ENCODE measurements at regions not wholly inside any gene's neighbourhood (a gene's known extent, or its start where the extent isn't known, plus 50 kb on each side); places are given as distances from the start of the nearest gene placed in this dataset.

DNA sequence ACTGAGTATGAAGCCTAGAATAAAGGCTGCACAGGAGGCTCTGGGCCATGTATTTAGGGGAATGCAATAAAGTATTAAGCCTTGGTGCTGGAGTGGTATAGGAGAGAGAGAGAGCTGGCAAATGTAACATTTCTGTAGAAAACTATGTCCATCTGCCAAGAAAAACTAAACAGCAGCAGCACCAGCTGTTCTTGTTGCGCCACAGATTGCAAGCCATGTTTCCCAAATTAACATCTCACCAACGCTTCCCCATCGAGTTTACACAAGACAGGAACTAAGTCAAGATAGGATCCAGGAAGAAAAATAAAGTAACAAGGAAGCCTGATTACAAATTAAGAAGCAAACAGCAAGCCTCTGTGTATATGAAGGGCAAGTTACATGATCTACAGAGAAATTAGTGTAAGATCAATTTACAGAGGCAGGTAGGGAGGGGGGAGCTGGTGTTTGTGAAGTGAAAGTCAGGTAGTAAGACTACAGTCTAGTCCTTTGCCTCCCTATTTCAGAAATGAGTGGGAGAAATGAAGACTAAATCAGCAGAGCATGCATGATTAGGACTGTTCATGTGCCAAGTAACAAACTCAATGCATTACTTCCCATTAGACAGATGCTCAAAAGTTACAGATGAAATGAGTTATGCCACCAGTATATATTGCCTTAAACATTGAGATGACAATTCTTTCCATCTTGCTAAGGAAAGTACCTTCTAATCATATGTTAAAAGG, 900.5 kb downstream of the EPHA3 start:
- no peaks in the 10 kb centered on the region for H3K36me3 ChIP-seq (replicated peaks in 1 of 2; ENCODE audit: control insufficient read depth in 1 of 2, insufficient read depth in 2 of 2, low read length in 2 of 2)
- FAIRE-seq (no peak), ATAC-seq (no peak), DNase-seq (ENCODE audit: low spot score) (no peak)
- in situ Hi-C loops (cut with HindIII; ENCODE audit: extremely low pct_ligation_motif_present, low pct_unique_long_range_greater_than_20kb) = no loop called here
- no peaks in the 10 kb centered on the region for H3K79me2 ChIP-seq (ENCODE audit: insufficient read depth, low read length)
- intact Hi-C loops (cut with micrococcal nuclease; ENCODE audit: unreplicated experiment) = no loop called here
- 31% methylated on average over 3 of the region's 3 CpGs for WGBS (ENCODE audit: low lambda C conversion rate)
- H3K4me2 ChIP-seq (ENCODE audit: low read depth, low read length) = no peak overlapping the region
- H3K27me3 ChIP-seq (ENCODE audit: control insufficient read depth in 1 of 2, insufficient read depth in 2 of 2, low read length in 2 of 2) = no peaks in the 10 kb centered on the region
- peaks cover 8% of the 10 kb centered on the region for H3K4me1 ChIP-seq (ENCODE audit: insufficient read depth, low read length)
- H3K4me3 ChIP-seq (replicated peaks in 1 of 3; ENCODE audit: insufficient read depth in 1 of 3, low read depth in 2 of 3, low read length in 3 of 3) = no peak overlapping the region
- H3K9me3 ChIP-seq (ENCODE audit: low read length) = no peaks in the 10 kb centered on the region
- CTCF ChIA-PET (ENCODE audit: low intra/inter-chr PET ratio, low total read pairs) = no interaction called here
- no TSS peak for BruUV-seq (replicated peaks)
- H4K20me1 ChIP-seq (ENCODE audit: insufficient read depth, low read length) = no peaks in the 10 kb centered on the region
- H2AFZ ChIP-seq (ENCODE audit: low read length) = no peak overlapping the region
- no peak overlapping the region for H3K9ac ChIP-seq (ENCODE audit: insufficient read depth, low read depth, low read length)
- no peak for TF ChIP-seq ZNF256 (CRISPR knock-in tag; conservative IDR thresholded peaks at IDR 0.05)
- no peak overlapping the region for H3K27ac ChIP-seq (ENCODE audit: extremely low read length, insufficient read depth, low read length)
- POLR2A ChIA-PET = no interaction called here

DNA sequence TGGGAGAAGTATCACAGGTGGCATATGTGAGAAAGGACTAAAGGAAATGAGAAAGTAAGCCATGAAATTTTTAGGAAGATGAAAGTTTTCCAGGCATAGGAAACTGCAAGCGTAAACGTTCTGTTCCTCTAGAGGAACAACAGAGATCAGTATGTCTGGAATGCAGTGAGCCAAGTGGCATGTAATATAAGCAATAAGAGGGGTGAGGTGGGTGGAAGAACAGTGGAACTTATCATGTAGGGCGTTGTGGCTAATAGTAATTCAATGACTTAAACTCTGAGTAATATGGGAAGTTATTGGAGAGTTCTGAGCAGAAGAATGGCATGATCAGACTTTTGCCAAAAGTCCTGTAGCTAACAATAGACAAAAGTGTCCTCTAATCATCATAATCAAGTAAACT, 902.9 kb downstream of the EPHA3 start:
- TF ChIP-seq, protein P1, sequence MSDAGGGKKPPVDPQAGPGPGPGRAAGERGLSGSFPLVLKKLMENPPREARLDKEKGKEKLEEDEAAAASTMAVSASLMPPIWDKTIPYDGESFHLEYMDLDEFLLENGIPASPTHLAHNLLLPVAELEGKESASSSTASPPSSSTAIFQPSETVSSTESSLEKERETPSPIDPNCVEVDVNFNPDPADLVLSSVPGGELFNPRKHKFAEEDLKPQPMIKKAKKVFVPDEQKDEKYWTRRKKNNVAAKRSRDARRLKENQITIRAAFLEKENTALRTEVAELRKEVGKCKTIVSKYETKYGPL (CRISPR knock-in tag; IDR thresholded peaks at IDR 0.05) = no peak
- TF ChIP-seq, protein P2, sequence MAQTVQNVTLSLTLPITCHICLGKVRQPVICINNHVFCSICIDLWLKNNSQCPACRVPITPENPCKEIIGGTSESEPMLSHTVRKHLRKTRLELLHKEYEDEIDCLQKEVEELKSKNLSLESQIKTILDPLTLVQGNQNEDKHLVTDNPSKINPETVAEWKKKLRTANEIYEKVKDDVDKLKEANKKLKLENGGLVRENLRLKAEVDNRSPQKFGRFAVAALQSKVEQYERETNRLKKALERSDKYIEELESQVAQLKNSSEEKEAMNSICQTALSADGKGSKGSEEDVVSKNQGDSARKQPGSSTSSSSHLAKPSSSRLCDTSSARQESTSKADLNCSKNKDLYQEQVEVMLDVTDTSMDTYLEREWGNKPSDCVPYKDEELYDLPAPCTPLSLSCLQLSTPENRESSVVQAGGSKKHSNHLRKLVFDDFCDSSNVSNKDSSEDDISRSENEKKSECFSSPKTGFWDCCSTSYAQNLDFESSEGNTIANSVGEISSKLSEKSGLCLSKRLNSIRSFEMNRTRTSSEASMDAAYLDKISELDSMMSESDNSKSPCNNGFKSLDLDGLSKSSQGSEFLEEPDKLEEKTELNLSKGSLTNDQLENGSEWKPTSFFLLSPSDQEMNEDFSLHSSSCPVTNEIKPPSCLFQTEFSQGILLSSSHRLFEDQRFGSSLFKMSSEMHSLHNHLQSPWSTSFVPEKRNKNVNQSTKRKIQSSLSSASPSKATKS (CRISPR knock-in tag; IDR thresholded peaks at IDR 0.05) = no peak
- TF ChIP-seq, protein P3, sequence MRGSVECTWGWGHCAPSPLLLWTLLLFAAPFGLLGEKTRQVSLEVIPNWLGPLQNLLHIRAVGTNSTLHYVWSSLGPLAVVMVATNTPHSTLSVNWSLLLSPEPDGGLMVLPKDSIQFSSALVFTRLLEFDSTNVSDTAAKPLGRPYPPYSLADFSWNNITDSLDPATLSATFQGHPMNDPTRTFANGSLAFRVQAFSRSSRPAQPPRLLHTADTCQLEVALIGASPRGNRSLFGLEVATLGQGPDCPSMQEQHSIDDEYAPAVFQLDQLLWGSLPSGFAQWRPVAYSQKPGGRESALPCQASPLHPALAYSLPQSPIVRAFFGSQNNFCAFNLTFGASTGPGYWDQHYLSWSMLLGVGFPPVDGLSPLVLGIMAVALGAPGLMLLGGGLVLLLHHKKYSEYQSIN (CRISPR knock-in tag; IDR thresholded peaks at IDR 0.05; ENCODE audit: borderline replicate concordance) = no peak
- no peak for FAIRE-seq
- H3K36me3 ChIP-seq (replicated peaks in 1 of 2; ENCODE audit: control insufficient read depth in 1 of 2, insufficient read depth in 2 of 2, low read length in 2 of 2) = no peaks in the 10 kb centered on the region
- H3K27ac ChIP-seq (ENCODE audit: extremely low read length, insufficient read depth, low read length) = no peak overlapping the region
- H2AFZ ChIP-seq (ENCODE audit: low read length) = no peak overlapping the region
- no peak for ATAC-seq
- H4K20me1 ChIP-seq (ENCODE audit: insufficient read depth, low read length) = no peaks in the 10 kb centered on the region
- in situ Hi-C loops (cut with HindIII; ENCODE audit: extremely low pct_ligation_motif_present, low pct_unique_long_range_greater_than_20kb) (no loop called here), intact Hi-C loops (cut with micrococcal nuclease; ENCODE audit: unreplicated experiment) (no loop called here)
- ChIA-PET CTCF (ENCODE audit: low intra/inter-chr PET ratio, low total read pairs) (no interaction called here), POLR2A (no interaction called here)
- DNase-seq (ENCODE audit: low spot score) = no peak
- peaks cover 8% of the 10 kb centered on the region for H3K4me1 ChIP-seq (ENCODE audit: insufficient read depth, low read length)
- no peaks in the 10 kb centered on the region for H3K27me3 ChIP-seq (ENCODE audit: control insufficient read depth in 1 of 2, insufficient read depth in 2 of 2, low read length in 2 of 2)
- H3K79me2 ChIP-seq (ENCODE audit: insufficient read depth, low read length) = no peaks in the 10 kb centered on the region
- H3K4me3 ChIP-seq (replicated peaks in 1 of 3; ENCODE audit: insufficient read depth in 1 of 3, low read depth in 2 of 3, low read length in 3 of 3) = no peak overlapping the region
- no TSS peak for BruUV-seq (replicated peaks)
- no peak overlapping the region for H3K9ac ChIP-seq (ENCODE audit: insufficient read depth, low read depth, low read length)
- WGBS (ENCODE audit: low lambda C conversion rate) = 25% methylated on average over 3 of the region's 3 CpGs
- no peak overlapping the region for H3K4me2 ChIP-seq (ENCODE audit: low read depth, low read length)
- no peaks in the 10 kb centered on the region for H3K9me3 ChIP-seq (ENCODE audit: low read length)

Data from HepG2 (cell line).